ENCODE measurements at regions not wholly inside any gene's neighbourhood (a gene's known extent, or its start where the extent isn't known, plus 50 kb on each side); places are given as distances from the start of the nearest gene placed in this dataset.
A peak's percentile ranks its signal among the peaks of the same experiment; 100 is the strongest.

DNA sequence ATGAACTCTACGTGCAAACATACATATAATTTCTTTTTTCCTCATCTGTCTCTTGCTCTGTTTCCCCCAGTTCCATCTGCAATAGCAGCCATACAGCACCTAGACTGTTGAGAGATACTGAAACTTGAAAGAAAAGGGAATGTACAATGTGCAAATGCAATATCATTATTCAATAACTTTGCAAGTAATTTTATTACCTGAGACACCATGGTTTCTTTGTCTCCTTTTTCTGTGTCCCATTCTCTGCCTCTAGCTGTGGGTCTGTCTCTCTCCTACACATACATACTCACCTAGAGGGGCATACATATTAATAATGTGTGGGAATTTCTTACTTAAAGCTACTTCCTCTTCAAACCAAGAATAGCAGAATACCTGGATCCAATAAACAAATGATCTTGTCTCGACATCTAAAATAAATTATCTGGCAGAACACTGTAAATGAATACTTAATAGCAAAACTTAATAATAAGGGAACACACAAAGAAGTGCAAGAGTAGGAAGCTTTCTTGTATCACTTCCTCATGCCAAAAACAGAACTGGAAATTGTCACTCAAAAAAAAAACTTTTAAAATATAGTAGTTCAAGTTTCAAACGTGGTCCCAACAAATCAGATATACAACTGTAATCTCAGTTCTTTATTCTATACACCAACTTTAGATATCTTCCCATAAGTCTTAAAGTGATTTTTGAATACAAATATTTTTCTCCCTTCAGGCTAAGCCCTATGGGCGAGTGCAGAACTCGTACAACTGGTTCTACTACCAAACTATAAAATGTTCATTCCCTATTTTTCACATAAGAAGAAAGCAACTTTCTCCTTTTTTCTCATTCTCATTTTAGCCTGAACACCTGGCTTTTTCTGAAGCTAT lies 194.6 kb downstream of the NRIP1 start:
- ATAC-seq = no peak

DNA sequence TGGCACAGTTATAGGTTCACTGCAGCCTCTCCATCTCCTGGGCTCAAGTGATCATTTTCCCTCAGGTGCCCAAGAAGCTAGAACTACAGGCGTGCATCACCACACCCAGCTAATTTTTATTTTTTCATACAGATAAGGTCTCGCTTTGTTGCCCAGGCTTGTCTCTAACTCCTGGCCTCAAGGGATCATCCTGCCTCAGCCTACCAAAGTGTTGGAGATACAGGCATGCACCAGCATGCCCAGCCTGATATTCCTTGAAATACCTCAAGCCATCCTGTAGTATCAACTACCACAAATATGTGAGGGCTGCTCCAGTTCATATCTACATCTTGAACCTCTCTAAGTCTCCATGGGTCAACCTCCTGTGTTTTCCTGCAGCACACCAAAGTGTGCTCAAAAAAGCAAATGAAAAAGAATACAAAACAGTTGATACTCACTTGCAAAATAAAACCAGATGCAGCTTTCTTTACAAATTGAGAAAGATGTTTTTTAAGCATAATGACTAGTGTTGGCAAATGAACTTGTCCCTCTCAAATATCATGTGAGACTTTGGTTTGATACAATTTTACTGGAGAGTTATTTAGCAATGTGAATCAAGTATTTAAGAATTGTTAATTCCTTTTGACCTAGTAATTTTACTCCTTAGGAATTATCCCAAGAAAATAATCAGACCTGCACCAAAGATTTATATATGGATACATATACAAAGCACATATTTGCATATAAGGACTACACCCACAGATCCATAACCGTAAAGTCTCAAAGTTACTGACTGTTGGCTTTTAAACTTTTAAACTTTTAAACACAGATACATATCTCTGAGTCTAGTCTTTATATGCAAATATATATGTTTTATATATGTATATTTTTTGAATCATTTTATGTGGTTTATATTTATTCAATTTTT lies 197.7 kb downstream of the NRIP1 start:
- ATAC-seq = no peak

DNA sequence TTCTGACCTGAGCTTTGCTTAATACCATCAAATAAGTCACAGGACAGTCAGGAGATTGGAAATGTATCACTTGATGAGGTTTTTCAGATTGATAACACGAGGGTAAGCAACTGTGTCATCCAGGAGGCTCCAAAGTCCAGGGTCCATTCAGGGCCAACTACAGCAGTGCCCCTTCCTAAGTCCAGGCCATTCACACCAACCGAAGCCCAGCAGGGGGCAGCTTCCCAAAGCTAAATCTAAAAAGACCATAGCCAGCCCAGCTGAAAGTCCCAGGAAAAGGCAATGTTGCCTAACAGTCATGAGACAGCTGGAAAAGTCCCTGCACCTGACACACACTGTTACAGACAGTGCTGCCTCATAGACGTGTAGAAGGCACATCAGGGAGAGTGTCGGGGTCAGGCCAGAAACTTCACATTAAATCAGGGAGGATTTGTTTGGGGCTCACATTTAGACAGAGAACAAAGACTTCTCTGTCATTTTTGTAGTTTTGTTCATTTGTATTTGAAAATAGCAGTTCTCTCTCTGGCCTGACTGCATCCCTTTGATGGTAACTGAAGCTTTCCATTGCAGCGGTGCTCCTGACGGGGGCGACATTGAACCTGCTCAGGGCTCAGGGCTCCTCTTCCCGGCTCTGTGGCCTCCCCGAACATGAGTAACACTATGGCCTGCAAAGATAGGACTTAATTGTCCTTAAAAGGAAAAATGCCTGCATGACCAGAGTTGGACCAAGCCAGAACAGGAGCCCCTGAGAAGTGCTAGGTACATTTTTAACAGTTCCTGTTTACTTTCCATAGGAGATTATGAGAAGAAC lies 200.4 kb downstream of the NRIP1 start:
- peak; percentile 41 to 46 for ATAC-seq

DNA sequence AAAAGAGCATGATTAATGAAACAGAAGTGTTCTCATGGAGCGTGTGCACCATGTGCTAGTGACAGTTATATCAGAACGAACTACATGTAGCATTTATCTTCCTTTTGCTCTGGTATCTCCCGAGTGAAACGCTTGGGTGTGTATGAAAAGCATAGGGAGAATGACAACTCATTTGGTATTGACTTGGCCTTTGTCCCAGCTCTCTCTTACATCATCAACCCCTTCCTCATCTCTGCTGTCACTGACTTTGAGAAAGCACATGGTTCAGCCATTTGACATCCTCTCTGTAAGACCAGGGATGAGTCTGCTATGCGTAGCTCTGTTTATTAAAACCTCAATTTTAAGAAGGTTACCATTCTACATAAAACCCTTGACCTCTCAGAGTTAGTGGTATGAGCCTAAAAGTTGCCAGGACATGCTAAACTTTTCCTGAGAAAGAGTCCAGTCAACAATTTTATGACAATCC lies 201.0 kb downstream of the NRIP1 start:
- ATAC-seq = no peak

DNA sequence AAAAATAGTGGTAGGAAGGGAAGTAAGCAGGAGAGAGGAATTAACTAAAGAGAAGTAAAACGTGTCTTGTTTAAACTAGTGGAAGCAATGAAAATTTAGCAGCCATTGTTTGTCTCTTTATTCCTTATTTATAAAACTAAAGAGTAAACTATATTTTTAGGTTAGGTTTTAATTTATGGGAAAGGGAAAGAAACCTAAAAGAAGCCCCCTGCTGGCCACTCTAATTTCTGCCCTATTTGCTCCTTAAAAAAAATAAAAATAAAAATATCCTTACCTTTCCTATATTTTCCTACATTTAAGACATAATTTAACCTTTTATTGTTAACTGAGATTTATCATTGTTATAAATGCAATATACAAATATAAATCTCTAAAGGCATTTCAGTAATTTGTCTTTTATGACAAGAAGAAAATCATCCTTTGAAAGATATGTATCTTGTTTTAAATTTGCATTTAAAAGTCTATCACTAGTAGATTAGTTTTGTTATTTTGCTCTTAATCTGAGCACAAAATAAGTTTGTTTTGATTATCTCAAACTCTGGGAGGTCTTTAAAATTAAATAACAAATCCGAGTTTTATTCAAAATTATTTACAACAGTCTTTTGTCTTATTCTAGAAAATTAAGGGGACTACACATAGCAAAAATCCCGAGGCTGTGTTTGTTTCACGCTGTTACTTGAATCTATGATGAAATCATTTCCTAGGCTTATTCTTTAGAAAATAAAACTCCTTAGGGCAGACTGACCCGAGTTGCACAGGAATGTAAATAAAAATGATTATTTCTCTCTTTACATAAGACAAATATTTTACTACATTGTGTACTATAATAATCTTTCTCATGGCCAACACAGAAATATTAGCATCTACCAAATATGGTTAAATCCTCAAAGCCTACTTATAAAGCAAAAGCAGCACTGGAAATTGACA lies 201.7 kb downstream of the NRIP1 start:
- ATAC-seq = no peak

DNA sequence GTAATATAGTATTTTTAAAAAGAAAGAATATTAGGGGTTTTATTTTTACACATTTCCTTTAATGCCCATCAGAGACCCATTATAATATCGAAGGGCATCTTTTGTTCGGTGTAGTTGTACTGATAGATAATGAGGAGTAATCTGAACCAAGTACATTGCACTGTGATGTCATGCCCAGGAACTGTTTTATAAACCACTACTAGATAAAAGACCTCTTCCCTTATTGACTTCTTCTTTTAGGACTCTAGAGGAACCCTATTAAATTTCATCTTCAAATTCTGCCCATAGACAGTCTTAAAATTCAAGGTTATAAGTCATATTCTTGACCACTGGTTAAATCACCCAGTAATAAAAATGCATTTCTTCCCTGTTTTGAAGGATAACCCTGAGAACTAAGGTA lies 206.5 kb downstream of the NRIP1 start:
- no peak for ATAC-seq

DNA sequence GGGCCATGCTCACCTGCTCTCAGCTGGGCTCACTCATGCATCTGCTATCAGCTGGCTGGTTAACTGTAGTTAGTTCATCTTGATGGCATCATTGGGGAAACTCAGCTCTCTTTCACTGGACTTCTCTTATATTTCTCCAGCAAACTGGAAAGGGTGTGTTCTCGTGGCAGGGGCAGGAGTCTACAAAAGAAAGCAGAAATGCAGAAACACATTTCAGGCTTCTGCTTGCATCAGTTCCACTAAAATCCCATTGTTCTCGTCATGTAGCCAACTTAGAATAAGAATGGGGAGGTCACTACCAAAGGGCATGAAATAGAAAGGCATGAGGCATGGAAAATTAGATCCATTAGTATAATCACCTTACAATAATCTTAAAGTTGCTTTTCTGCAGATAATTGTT lies 207.3 kb downstream of the NRIP1 start:
- ATAC-seq = no peak

DNA sequence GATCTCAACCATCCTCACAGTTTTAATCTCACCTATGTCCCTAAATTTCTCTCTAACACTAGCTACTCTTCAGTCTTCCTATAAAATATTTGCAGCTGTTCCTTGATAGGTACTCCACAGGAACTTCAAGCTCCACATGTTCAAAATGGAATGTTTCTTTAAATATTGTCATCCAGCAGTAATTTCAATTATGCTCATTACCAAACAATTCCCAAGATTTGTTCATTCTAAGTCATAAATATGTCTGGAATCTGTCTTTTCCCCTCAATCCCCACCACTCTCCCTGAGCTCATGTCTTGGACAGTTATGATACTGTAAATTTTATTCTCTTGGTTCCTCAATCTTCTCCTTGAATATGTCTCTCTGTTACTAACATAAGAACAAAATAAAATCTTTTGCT lies 214.4 kb downstream of the NRIP1 start:
- no peak for ATAC-seq

DNA sequence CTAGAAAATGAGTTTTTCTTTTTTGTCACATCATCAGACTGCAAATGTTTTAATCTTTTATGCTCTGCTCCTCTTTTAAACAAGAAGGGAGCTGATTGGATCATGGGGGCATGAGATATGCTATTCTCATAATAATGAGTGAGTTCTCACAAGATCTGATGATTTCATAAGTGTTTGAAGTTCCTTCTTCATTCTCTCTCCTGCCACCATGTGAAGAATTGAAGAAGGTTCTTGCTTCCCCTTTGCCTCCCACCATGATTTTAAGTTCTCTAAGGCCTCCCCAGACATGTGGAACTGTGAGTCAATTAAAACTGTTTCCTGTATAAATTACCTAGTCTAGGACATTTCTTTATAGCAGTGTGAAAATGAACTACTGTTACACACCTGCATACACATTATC lies 218.2 kb downstream of the NRIP1 start:
- no peak for ATAC-seq

DNA sequence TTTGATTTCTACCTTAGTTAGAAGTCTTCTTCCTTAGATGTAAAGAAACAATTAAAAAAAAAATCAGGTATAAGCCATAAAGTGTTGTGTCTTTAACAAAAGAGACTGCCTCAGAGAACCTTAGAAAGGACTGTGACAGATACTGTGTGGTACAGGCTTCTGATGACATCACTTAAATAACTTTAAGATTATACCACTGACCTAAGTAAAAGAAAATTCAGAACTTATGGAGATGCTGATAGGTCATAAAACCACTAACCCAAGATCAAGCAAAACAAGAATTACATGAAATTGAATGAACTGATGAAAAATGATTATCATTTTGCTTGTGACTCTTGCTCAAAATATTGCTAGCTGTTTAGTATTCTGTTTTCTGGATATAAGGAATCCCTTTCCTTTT lies 220.8 kb downstream of the NRIP1 start:
- ATAC-seq = no peak

DNA sequence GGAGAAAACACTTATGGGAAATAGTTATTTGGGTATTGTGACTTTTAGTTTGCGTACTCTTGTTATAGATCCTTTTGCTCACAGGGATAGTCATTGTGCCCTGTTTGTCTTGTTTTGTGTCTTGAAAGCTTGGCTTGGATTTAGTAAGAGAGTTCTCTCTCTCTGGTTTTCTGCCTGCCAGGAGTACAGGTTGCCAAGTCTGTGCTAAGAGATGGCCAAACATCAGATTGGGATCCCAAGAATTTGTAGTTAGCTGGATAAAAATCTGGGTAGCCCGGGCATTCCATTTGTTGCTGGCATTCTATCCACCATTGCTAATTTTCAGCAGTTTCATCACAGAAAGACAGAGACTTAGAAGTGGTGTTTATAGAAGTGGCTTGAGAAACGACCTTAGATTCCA lies 222.2 kb downstream of the NRIP1 start:
- ATAC-seq = no peak

DNA sequence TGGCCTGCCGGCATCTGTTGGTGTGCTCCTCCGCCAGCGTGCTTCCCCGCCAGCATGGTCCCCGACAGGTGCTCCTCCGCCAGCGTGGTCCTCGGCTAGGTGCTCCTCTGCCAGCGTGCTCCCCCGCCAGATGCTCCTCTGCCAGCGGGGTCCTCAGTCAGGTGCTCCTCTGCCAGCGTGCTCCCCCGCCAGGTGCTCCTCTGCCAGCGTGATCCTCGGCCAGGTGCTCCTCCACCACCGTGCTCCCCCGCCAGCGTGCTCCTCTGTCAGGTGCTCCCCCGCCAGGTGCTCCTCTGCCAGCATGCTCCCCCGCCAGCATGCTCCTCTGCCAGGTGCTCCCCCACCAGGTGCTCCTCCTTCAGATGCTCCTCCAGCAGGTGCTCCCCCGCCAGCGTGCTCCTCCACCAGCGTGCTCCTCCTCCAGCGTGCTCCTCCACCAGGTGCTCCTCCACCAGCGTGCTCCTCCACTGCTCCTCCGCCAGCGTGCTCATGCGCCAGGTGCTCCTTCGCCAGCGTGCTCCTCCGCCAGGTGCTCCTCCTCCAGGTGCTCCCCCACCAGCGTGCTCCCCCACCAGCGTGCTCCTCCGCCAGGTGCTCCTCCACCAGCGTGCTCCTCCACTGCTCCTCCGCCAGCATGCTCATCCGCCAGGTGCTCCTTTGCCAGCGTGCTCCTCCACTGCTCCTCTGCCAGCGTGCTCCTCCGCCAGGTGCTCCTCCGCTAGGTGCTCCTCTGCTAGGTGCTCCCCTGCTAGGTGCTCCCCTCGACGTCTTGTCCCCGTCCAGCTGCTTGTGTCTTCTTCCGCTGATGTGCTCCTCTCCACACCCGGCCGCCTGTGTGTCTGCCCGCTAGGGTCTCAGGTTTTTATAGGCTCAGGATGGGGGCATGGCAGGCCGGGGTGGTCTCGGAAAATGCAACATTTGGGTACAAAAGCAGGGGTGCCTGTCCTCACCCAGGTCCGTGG lies 223.0 kb downstream of the NRIP1 start:
- no peak for ATAC-seq

DNA sequence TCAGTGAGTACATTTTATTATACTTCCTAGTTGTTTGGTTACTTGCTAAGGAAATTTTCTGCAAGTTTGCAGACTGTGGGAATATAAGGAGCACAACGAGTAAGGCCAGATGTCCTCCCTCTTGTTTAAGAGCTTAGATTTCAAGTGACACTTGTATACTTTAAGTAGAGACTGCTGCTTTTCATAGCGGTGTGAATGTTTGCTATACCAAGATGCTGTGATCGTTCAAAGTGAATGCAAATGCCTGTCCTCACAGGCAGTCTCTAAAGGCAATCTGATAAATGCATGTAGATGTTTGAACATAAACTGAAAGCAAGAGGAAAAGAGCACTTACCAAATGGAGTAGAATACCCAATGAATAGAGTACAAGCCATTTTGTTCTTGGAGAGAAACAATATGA lies 226.4 kb downstream of the NRIP1 start:
- no peak for ATAC-seq

DNA sequence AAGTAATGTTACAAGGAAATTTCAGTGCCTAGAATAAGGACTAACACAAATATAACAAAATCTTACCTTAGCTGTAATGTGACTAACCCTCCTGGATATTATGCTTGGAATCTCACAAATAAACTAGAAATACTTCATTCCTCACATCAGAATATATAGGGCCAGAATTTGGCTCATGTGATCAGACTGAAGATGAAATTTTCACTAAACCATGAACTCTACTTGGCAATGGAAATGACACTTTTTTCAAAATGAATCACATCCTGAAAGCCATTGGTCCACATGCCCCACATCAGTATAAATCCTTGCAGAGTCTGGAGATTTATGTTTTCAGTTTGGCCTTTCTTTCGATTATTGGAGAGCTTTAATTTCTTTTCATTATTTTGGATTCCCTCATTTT lies 227.8 kb downstream of the NRIP1 start:
- no peak for ATAC-seq

DNA sequence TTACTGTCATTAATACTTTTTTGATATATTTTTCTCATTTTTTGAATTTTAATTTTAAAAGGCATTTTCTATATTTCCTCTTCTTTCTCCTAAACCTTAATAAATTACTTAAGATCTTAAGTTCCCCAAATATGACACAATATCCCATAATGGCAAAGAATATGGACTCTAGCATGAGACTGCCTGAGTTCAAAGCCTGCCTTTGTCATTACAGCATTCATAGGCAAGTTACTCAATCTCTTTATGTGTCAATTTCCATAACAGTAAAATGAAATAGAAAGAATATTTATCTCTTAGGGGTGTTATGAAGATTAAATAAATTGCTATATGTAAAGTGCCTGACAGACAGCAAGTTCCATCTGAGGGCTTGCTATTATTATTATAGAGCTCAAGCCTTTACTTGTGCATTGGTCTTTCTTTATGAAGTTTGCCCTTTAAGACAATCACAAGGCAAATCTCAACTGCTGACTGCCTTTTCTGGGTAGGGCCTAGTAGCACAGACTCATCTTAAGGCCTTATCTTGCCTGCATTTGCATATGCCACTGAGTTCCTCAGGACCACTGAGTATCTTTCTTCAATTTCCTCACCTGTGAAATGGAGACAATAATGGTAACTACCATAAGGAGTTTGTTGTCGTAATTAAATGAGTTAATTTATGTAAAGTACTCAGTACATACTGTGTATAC lies 231.0 kb downstream of the NRIP1 start:
- no peak for ATAC-seq

DNA sequence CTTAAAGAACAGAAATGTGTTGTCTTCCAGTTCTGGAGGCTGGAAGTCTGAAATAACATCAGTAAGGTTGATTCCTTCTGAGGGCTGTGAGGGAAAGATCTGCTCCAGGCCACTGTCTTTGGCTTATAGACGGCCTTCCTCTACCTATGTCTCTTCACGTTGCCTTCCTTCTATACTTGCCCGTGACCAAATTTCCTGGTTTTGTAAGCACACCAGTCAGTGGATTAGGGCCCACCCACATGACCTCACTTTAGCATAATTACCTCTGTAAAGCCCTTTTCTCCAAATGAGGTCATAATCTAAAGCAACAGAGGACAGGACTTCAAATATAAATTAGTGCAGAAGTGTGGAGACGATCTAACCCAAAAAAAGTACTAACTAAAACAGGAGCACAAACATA lies 231.6 kb downstream of the NRIP1 start:
- no peak for ATAC-seq

DNA sequence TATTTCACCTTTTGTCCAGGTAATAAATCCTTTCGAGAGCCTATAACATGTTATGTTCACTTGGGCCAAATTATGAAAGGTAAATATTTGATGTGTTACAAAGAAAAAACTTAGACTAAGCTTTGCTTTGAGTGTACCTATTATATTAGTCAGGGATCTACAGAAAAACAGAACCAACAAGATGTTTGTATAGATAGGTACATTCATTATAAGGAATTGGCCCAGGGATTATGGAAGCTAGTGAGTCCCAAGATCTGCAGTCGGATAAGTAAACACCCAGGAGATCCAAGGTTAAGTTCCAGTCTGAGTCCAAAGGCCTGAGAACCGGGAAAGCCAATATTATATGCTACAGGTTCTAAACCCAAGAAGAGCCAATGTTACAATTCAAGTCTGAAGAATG lies 234.5 kb downstream of the NRIP1 start:
- no peak for ATAC-seq

DNA sequence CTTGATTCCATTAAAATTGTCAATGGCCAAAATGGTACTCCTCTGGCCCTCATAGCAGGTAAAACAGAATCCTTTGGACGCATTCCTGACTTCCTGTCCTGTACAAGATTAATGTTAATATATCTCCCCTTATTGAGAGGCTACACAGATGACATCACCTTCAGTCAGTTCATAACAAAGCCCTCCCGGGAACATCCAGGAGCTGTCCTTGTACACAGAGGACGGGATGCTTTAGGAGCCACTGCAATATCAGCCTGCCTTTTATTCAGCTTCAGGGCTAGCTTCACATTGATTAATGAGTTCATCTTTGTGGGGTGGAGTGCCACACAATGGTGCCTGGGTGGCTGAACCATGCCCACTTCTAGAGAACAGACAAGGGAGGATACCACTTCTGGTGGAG lies 235.1 kb downstream of the NRIP1 start:
- no peak for ATAC-seq

DNA sequence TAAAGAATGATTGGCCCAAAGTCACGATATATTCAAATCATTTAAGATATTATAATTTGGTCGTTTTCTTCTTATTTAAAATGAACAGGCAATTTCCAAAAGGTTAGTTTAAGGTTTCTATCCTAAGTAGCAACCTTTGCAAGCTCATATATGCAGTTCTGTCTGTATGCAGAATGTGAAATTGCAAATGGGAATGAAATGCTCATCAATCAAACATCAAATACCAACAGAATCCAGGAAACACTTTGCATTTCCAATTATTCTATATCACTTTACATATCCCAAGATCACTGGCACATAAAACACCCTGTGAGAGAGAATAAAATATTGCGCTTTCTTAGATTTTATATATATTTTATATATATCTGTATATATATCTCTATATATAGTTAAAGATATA lies 237.3 kb downstream of the NRIP1 start:
- ATAC-seq = no peak

DNA sequence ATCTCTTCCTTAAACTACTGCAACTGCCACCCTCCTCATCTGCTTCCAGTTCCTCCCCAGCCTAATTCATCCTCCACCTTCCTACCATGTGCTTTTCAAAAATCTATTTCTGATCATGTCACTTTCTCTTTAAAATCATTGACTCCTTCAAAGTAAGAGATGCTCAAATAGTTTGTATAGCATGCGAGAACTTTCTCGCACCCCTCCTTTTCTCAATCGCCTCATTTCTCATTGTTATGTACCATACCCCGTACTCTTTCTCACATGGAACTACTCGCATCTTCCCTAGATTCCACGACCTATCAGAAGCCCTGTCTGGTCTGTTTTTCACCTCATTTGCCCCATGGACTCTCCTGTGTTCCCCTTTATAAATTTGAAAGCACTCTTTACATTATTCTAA lies 238.2 kb downstream of the NRIP1 start:
- no peak for ATAC-seq
